CD4-positive, alpha-beta T cell (primary cell): ENCODE measurements at regions not wholly inside any gene's neighbourhood (a gene's known extent, or its start where the extent isn't known, plus 50 kb on each side); places are given as distances from the start of the nearest gene placed in this dataset.

ENCODE experiments used
- ATAC-seq: fragments of 200-7000 bp; cut with Tn5 transposase; one replicate; pipeline ENCODE4 v1.10.0; 2022; ENCODE audit warnings: mild to moderate bottlenecking; ENCODE audit not compliant: poor library complexity
- CTCF ChIA-PET: fragments of 350-600 bp; sonication (Branson Sonifier 250); formaldehyde crosslinking; loops from one replicate; lab custom pipeline; 2021; ENCODE audit warnings: antibody characterized with exemption, inconsistent platforms; lab: Charles Lee
- POLR2A ChIA-PET: fragments of 350-600 bp; sonication (Branson Sonifier 250); formaldehyde crosslinking; loops from one replicate; lab custom pipeline; 2021; ENCODE audit warnings: antibody characterized with exemption, inconsistent platforms; lab: Charles Lee
- DNase-seq, 14 experiments: peaks; one replicate each; pipeline ENCODE4 v3.0.0-alpha.2; 2013 to 2020; ENCODE audit warnings: mixed read lengths in 2 of 14
- H3K27ac ChIP-seq, 2 donors: one replicate each; pipeline versions ENCODE4 v1.5.1 to v1.7.0; 2013; ENCODE audit warnings: low read length in 2 of 2, low read depth in 1 of 2, mild to moderate bottlenecking in 1 of 2
- H3K27me3 ChIP-seq, 2 experiments: 1 replicate in 1 of 2; 2 replicates in 1 of 2; pipeline versions ENCODE4 v1.6.1 to v1.7.0; 2013; ENCODE audit warnings: low read length in 2 of 2, control low read depth in 1 of 2, mild to moderate bottlenecking in 1 of 2, moderate library complexity in 1 of 2; ENCODE audit not compliant: insufficient read depth in 2 of 2, control insufficient read depth in 1 of 2
- H3K36me3 ChIP-seq: one replicate; pipeline ENCODE4 v1.6.1; 2013; ENCODE audit warnings: low read length, control low read depth; ENCODE audit not compliant: insufficient read depth
- H3K4me1 ChIP-seq: one replicate; pipeline ENCODE4 v1.6.1; 2013; ENCODE audit warnings: low read length, control low read depth; ENCODE audit not compliant: insufficient read depth
- H3K4me3 ChIP-seq: one replicate; pipeline ENCODE4 v1.5.1; 2013; ENCODE audit warnings: mild to moderate bottlenecking, low read length, moderate library complexity
- H3K9me3 ChIP-seq, 2 experiments: 1 replicate in 1 of 2; 2 replicates in 1 of 2; pipeline versions ENCODE4 v1.6.1 to v1.7.0; 2013; ENCODE audit warnings: low read length in 2 of 2, mild to moderate bottlenecking in 2 of 2, control low read depth in 1 of 2, moderate library complexity in 1 of 2; ENCODE audit not compliant: control insufficient read depth in 1 of 2, insufficient read depth in 1 of 2
- H3K27ac Mint-ChIP-seq: one replicate; pipeline ENCODE4 v1.8.0; 2020; ENCODE audit warnings: mixed read lengths
- H3K27me3 Mint-ChIP-seq: one replicate; pipeline ENCODE4 v1.8.0; 2021; ENCODE audit warnings: mixed read lengths
- H3K36me3 Mint-ChIP-seq: one replicate; pipeline ENCODE4 v1.8.0; 2021; ENCODE audit warnings: low read depth, mixed read lengths
- H3K4me1 Mint-ChIP-seq: one replicate; pipeline ENCODE4 v1.8.0; 2021; ENCODE audit warnings: low read depth, mixed read lengths
- H3K4me3 Mint-ChIP-seq: one replicate; pipeline ENCODE4 v1.8.0; 2020; ENCODE audit warnings: mild to moderate bottlenecking, mixed read lengths
- H3K9me3 Mint-ChIP-seq: one replicate; pipeline ENCODE4 v1.8.0; 2020; ENCODE audit warnings: mixed read lengths
- CTCF ChIP-seq: fragments of 200-600 bp; IDR thresholded peaks from one replicate; pipeline ENCODE4 v1.8.0; 2022; ENCODE audit warnings: antibody characterized with exemption, mild to moderate bottlenecking
- intact Hi-C, 2 experiments: fragments of 100-400 bp; cut with DNase I in 1 of 2; cut with micrococcal nuclease in 1 of 2; formaldehyde crosslinking; loops; one replicate each; pipeline versions ENCODE4 v1.15.1 to v1.9.0; 2023 to 2025; cut with DNase I, micrococcal nuclease

DNA sequence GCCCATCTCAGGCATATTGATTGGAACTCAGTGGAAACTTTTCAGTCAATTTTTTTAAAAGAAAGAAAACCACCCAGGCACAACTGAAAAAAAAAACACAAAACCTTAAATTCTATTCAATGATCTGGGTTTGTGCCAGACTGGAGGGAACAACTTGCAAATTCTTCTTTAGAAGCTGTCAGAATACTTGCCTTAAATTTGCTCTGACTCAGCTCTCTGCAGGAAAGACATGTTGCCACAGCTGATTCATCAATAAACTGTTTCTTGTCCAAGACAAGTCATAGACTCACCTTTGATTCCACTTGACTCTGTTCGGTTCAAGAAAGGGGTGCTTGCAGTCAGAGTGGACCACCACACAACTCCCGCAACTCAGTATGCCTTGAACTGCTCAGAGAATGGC, 117.8 kb upstream of the F13A1 start:
- Histone ChIP-seq H3K9me3 (no peaks in the 10 kb centered on the region), H3K4me3 (no peak overlapping the region), H3K27ac (no peak overlapping the region), H3K36me3 (no peaks in the 10 kb centered on the region), H3K27me3 (no peaks in the 10 kb centered on the region), H3K4me1 (no peaks in the 10 kb centered on the region)
- Mint-ChIP-seq H3K36me3 (no peaks in the 10 kb centered on the region), H3K9me3 (no peaks in the 10 kb centered on the region), H3K27me3 (peaks cover 18% of the 10 kb centered on the region), H3K4me3 (no peak overlapping the region), H3K27ac (no peak overlapping the region), H3K4me1 (no peaks in the 10 kb centered on the region)
- DNase-seq (no peak), ATAC-seq (no peak)
- no peak for TF ChIP-seq CTCF
- POLR2A ChIA-PET, result interaction anchor here (0.7 kb wide), 1 partner anchor 120 kb away, joined by 3 read pairs; no protein-coding TSS in a partner anchor
- CTCF ChIA-PET, result no interaction called here
- intact Hi-C loops, result no loop called here

- H3K36me3 ChIP-seq, result no peaks in the 10 kb centered on the region
- Mint-ChIP-seq H3K27me3 (peaks cover 21% of the 10 kb centered on the region), H3K4me1 (no peaks in the 10 kb centered on the region), H3K36me3 (no peaks in the 10 kb centered on the region), H3K9me3 (no peaks in the 10 kb centered on the region), H3K27ac (no peak overlapping the region), H3K4me3 (no peak overlapping the region)
- no peaks in the 10 kb centered on the region for H3K4me1 ChIP-seq
- no peak for ATAC-seq
- H3K27me3 ChIP-seq, result no peaks in the 10 kb centered on the region
- no peak overlapping the region for H3K27ac ChIP-seq
- DNase-seq, result no peak
- intact Hi-C loops, result no loop called here
- H3K9me3 ChIP-seq, result no peaks in the 10 kb centered on the region
- CTCF ChIA-PET, result no interaction called here
- POLR2A ChIA-PET, result no interaction called here
- no peak for TF ChIP-seq CTCF
- no peak overlapping the region for H3K4me3 ChIP-seq
Observed at GRCh38 chr6:6439778-6440177, 119.3 kb upstream of the F13A1 start.

- ATAC-seq (no peak), DNase-seq (no peak)
- H3K36me3 Mint-ChIP-seq, result no peaks in the 10 kb centered on the region
- ChIA-PET CTCF (no interaction called here), POLR2A (no interaction called here)
- no peaks in the 10 kb centered on the region for H3K9me3 Mint-ChIP-seq
- intact Hi-C loops, result no loop called here
- Histone ChIP-seq H3K9me3 (no peaks in the 10 kb centered on the region), H3K4me1 (no peaks in the 10 kb centered on the region), H3K27ac (no peak overlapping the region), H3K27me3 (peaks cover 5 to 9% of the 10 kb centered on the region in 2 experiments), H3K36me3 (no peaks in the 10 kb centered on the region), H3K4me3 (no peak overlapping the region)
- H3K27ac Mint-ChIP-seq, result no peak overlapping the region
- no peak for TF ChIP-seq CTCF
- peaks cover 31% of the 10 kb centered on the region for H3K27me3 Mint-ChIP-seq
- no peak overlapping the region for H3K4me3 Mint-ChIP-seq
- no peaks in the 10 kb centered on the region for H3K4me1 Mint-ChIP-seq
Observed at GRCh38 chr6:6452002-6452401, 131.5 kb upstream of the F13A1 start.
